Suprapubic skin (tissue), 3 donors: ENCODE measurements at regions not wholly inside any gene's neighbourhood (a gene's known extent, or its start where the extent isn't known, plus 50 kb on each side); places are given as distances from the start of the nearest gene placed in this dataset.

Experiments
- EP300 ChIP-seq: sonication (generic); formaldehyde crosslinking; IDR thresholded peaks from one replicate; pipeline ENCODE4 v1.6.1; 2017; ENCODE audit warnings: antibody characterized with exemption
- POLR2A ChIP-seq, 2 donors: fragments of 450-650 bp; IDR thresholded peaks; one replicate each; pipeline ENCODE4 v1.6.1; 2017; ENCODE audit warnings: antibody characterized with exemption in 2 of 2, mild to moderate bottlenecking in 2 of 2, moderate library complexity in 2 of 2
- TF ChIP-seq, protein P1 (sequence below), 2 donors: fragments of 200-600 bp in 1 of 2; fragments of 450-650 bp in 1 of 2; sonication (generic) in 1 of 2; IDR thresholded peaks; one replicate each; pipeline ENCODE4 v1.5.1; 2016 to 2019; ENCODE audit warnings: antibody characterized with exemption in 2 of 2, mild to moderate bottlenecking in 1 of 2, moderate library complexity in 1 of 2

DNA sequence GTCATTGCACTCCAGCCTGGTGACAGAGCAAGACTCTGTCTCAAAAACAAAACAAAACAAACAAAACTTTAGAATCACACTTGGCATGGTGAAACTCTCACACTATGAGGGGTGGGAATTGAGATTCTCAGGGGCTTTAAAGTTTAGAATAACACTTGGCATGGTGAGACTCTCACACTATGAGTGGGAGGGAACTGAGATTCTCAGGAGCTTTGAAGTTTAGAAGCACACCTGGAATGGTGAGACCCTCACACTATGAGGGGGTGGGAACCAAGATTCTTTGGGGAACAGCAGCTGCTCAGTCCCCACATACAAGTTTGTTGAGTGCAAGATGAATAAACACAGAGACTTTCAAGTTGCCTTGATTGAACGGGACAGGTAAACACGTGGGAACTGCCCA, 149.4 kb downstream of the HSD17B3 start:
- TF ChIP-seq, protein P1, sequence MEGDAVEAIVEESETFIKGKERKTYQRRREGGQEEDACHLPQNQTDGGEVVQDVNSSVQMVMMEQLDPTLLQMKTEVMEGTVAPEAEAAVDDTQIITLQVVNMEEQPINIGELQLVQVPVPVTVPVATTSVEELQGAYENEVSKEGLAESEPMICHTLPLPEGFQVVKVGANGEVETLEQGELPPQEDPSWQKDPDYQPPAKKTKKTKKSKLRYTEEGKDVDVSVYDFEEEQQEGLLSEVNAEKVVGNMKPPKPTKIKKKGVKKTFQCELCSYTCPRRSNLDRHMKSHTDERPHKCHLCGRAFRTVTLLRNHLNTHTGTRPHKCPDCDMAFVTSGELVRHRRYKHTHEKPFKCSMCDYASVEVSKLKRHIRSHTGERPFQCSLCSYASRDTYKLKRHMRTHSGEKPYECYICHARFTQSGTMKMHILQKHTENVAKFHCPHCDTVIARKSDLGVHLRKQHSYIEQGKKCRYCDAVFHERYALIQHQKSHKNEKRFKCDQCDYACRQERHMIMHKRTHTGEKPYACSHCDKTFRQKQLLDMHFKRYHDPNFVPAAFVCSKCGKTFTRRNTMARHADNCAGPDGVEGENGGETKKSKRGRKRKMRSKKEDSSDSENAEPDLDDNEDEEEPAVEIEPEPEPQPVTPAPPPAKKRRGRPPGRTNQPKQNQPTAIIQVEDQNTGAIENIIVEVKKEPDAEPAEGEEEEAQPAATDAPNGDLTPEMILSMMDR (IDR thresholded peaks at IDR 0.05): no peak
- TF ChIP-seq POLR2A (IDR thresholded peaks at IDR 0.05) (no peak), EP300 (no peak)
